Heart left ventricle (tissue), 16 donors: ENCODE measurements at regions not wholly inside any gene's neighbourhood (a gene's known extent, or its start where the extent isn't known, plus 50 kb on each side); places are given as distances from the start of the nearest gene placed in this dataset.

ENCODE experiments used
- ATAC-seq, 4 donors: fragments of 200-7000 bp; cut with Tn5 transposase; one replicate each; pipeline ENCODE4 v1.9.1; 2020 to 2022; ENCODE audit warnings: moderate library complexity in 4 of 4, mild to moderate bottlenecking in 3 of 4, moderate number of reproducible peaks in 1 of 4
- DNase-seq, 5 donors: peaks; one replicate each; pipeline ENCODE4 v3.0.0-alpha.2; 2020
- H3K27ac ChIP-seq, 12 donors: fragments of 200-600 bp; sonication (generic) in 4 of 12; one replicate each; pipeline versions ENCODE4 v1.5.0 to v1.8.0; 2016 to 2022; ENCODE audit warnings: mild to moderate bottlenecking in 2 of 12
- H3K27me3 ChIP-seq, 9 donors: fragments of 200-600 bp; sonication (generic) in 2 of 9; one replicate each; pipeline versions ENCODE4 v1.5.1 to v1.8.0; 2016 to 2022; ENCODE audit warnings: mild to moderate bottlenecking in 3 of 9
- H3K36me3 ChIP-seq, 9 donors: fragments of 200-600 bp; sonication (generic) in 2 of 9; one replicate each; pipeline versions ENCODE4 v1.5.0 to v1.8.0; 2018 to 2022; ENCODE audit warnings: mild to moderate bottlenecking in 2 of 9
- H3K4me1 ChIP-seq, 12 donors: fragments of 200-600 bp; sonication (generic) in 4 of 12; one replicate each; pipeline versions ENCODE4 v1.5.0 to v1.8.0; 2016 to 2022; ENCODE audit warnings: mild to moderate bottlenecking in 3 of 12
- H3K4me3 ChIP-seq, 12 donors: fragments of 200-600 bp; sonication (generic) in 4 of 12; one replicate each; pipeline versions ENCODE4 v1.5.0 to v1.8.0; 2017 to 2022; ENCODE audit warnings: mild to moderate bottlenecking in 9 of 12, moderate library complexity in 4 of 12
- H3K9me3 ChIP-seq, 12 donors: fragments of 200-600 bp; sonication (generic) in 4 of 12; one replicate each; pipeline versions ENCODE4 v1.5.0 to v1.8.0; 2016 to 2022; ENCODE audit warnings: mild to moderate bottlenecking in 1 of 12
- CTCF ChIP-seq, 12 donors: fragments of 200-600 bp; sonication (generic) in 4 of 12; IDR thresholded peaks; one replicate each; pipeline versions ENCODE4 v1.5.0 to v1.8.0; 2018 to 2022; ENCODE audit warnings: antibody characterized with exemption in 12 of 12, mild to moderate bottlenecking in 5 of 12
- POLR2A ChIP-seq, 2 donors: fragments of 450-650 bp; IDR thresholded peaks; one replicate each; pipeline ENCODE4 v1.6.1; 2017; ENCODE audit warnings: antibody characterized with exemption in 2 of 2, mild to moderate bottlenecking in 2 of 2, moderate library complexity in 2 of 2
- WGBS, 4 donors: extraction: QIAGEN DNeasy Blood & Tissue Kit in 2 of 4; methylation state at CpG; one replicate each; pipeline versions ENCODE4 v1.1.5 to v1.1.7; 2013 to 2018; 5-methylcytosine and 5-hydroxymethylcytosine counted together
- intact Hi-C, 10 donors: fragments of 100-400 bp; cut with DNase I; formaldehyde crosslinking; loops; one replicate each; pipeline versions ENCODE4 v1.11.1 to v1.14.2; 2022
- donor health status: ischemic (EF 13 %, LVEDD 7.1; RV severe dilation, severe dysfunction).
- donor health status: healthy with polysubstance abuse.
- donor health status: DM: no; HTN: yes; CAD: no.
- donor health status: DM: no; HTN: no; CAD: no.
- donor health status: ischemic (EF 25% LVEDD 6.9; RV normal size, moderate dysfunction).
- donor health status: ischemic (EF 25% LVEDD 5.7; RV mildly dilated, moderate dysfunction).
- donor health status: healthy.
- donor health status: DM: yes; HTN: yes; CAD: no.
- donor health status: ischemic (EF 35%, LVEDD 5.7; RV mildly dilated, moderate dysfunction).
- donor health status: nonischemic (EF 11% LVEDD 7.7; RV severe dilation, severe dysfunction).
- donor health status: DM: yes; HTN: yes; CAD: no.
- donor health status: PGD.
- donor health status: ischemic (EF 29% LVEDD 5.4; RV normal size, mild dysfunction).
- donor health status: nonischemic (EF 23%, LVEDD 6.1; RV moderate dilation, normal function).

GRCh38 chr18:67285583-67285982 is 230.9 kb downstream of the DSEL start:
- H3K27ac ChIP-seq: no peak overlapping the region
- intact Hi-C loops: no loop called here
- ATAC-seq (no peak), DNase-seq (no peak)
- H3K27me3 ChIP-seq: peaks cover 0 to 2% (median 0%) of the 10 kb centered on the region in 9 donors
- TF ChIP-seq POLR2A (IDR thresholded peaks at IDR 0.05): no peak
- TF ChIP-seq CTCF (IDR thresholded peaks at IDR 0.05): no peak
- no peaks in the 10 kb centered on the region for H3K9me3 ChIP-seq
- H3K4me1 ChIP-seq: no peaks in the 10 kb centered on the region
- H3K36me3 ChIP-seq: no peaks in the 10 kb centered on the region
- H3K4me3 ChIP-seq: no peak overlapping the region
- 79 to 87% (median 84%) methylated on average over 2 of the region's 2 CpGs for WGBS, 4 donors

GRCh38 chr18:67282796-67283195 is 233.7 kb downstream of the DSEL start:
- no peak for TF ChIP-seq CTCF (IDR thresholded peaks at IDR 0.05)
- no peak for TF ChIP-seq POLR2A (IDR thresholded peaks at IDR 0.05)
- no peaks in the 10 kb centered on the region for H3K9me3 ChIP-seq
- intact Hi-C loops: no loop called here
- H3K27ac ChIP-seq: no peak overlapping the region
- no peak for ATAC-seq
- peaks cover 0 to 2% (median 0%) of the 10 kb centered on the region in 9 donors for H3K27me3 ChIP-seq
- H3K4me1 ChIP-seq: no peaks in the 10 kb centered on the region
- no peak overlapping the region for H3K4me3 ChIP-seq
- H3K36me3 ChIP-seq: no peaks in the 10 kb centered on the region
- DNase-seq: no peak

GRCh38 chr18:67281746-67282145 is 234.8 kb downstream of the DSEL start:
- Histone ChIP-seq H3K36me3 (no peaks in the 10 kb centered on the region), H3K27me3 (peaks cover 0 to 2% (median 0%) of the 10 kb centered on the region in 9 donors), H3K4me1 (no peaks in the 10 kb centered on the region), H3K4me3 (no peak overlapping the region), H3K9me3 (no peaks in the 10 kb centered on the region), H3K27ac (no peak overlapping the region)
- WGBS, 4 donors: 72 to 80% (median 75%) methylated on average over 1 of the region's 1 CpG
- intact Hi-C loops: no loop called here
- no peak for DNase-seq
- TF ChIP-seq CTCF (IDR thresholded peaks at IDR 0.05) (no peak), POLR2A (IDR thresholded peaks at IDR 0.05) (no peak)
- ATAC-seq: no peak

- DNase-seq (no peak), ATAC-seq (no peak)
- TF ChIP-seq CTCF (IDR thresholded peaks at IDR 0.05): no peak
- TF ChIP-seq POLR2A (IDR thresholded peaks at IDR 0.05): no peak
- WGBS, 4 donors: 73 to 81% (median 77%) methylated on average over 5 of the region's 5 CpGs
- Histone ChIP-seq H3K36me3 (no peaks in the 10 kb centered on the region), H3K4me1 (no peaks in the 10 kb centered on the region), H3K4me3 (no peak overlapping the region), H3K27ac (no peak overlapping the region), H3K27me3 (peaks cover 0 to 2% (median 0%) of the 10 kb centered on the region in 9 donors), H3K9me3 (no peaks in the 10 kb centered on the region)
- intact Hi-C loops: no loop called here
These were observed 235.9 kb downstream of the DSEL start for GRCh38 chr18:67280486-67281242.
